HEK293 (cell line): ENCODE measurements at regions not wholly inside any gene's neighbourhood (a gene's known extent, or its start where the extent isn't known, plus 50 kb on each side); places are given as distances from the start of the nearest gene placed in this dataset.

Experiments
- CTCF ChIA-PET: fragments of 350-600 bp; formaldehyde crosslinking; extraction: SDS; loops from one replicate; lab custom pipeline; 2021; ENCODE audit warnings: antibody characterized with exemption; lab: Yijun Ruan, JAX
- POLR2A ChIA-PET: fragments of 300-600 bp; formaldehyde crosslinking; extraction: SDS; loops from one replicate; lab custom pipeline; 2020; ENCODE audit warnings: antibody characterized with exemption, inconsistent platforms; lab: Yijun Ruan, JAX
- H3K27ac ChIP-seq: fragments of 200-500 bp; sonication (Bioruptor generic); 2 replicates; pipeline ENCODE4 v1.5.1; 2014; ENCODE audit warnings: low read depth, low read length, control low read depth, inconsistent platforms; ENCODE audit errors: extremely low read depth
- H3K36me3 ChIP-seq, 2 experiments: fragments of 200-500 bp in 1 of 2; sonication (Bioruptor generic) in 1 of 2; 1 replicate in 1 of 2; 2 replicates in 1 of 2; pipeline ENCODE4 v1.5.1; 2014 to 2017; ENCODE audit warnings: inconsistent platforms in 2 of 2, low read length in 2 of 2; ENCODE audit not compliant: control insufficient read depth in 2 of 2, insufficient read depth in 1 of 2
- H3K4me1 ChIP-seq: fragments of 200-500 bp; sonication (Bioruptor generic); 2 replicates; pipeline ENCODE4 v1.5.1; 2014; ENCODE audit warnings: mild to moderate bottlenecking, low read length, inconsistent platforms; ENCODE audit not compliant: control insufficient read depth, insufficient read depth
- H3K4me3 ChIP-seq: 2 replicates; pipeline ENCODE4 v1.5.1; 2011; ENCODE audit warnings: low read depth, mild to moderate bottlenecking, control low read depth, low read length, moderate library complexity
- H3K9me3 ChIP-seq: fragments of 200-500 bp; sonication (Bioruptor generic); 2 replicates; pipeline ENCODE4 v1.5.1; 2014; ENCODE audit warnings: low read depth, low read length, inconsistent platforms; ENCODE audit not compliant: control insufficient read depth, insufficient read depth
- FEZF1 ChIP-seq: fragments of 450-650 bp; formaldehyde crosslinking; IDR thresholded peaks from 2 replicates; pipeline ENCODE4 v1.5.1; 2016; ENCODE audit warnings: missing biosample characterization, missing genetic modification characterization
- GLIS2 ChIP-seq: fragments of 450-650 bp; formaldehyde crosslinking; IDR thresholded peaks from 2 replicates; pipeline ENCODE4 v1.5.1; 2016; ENCODE audit warnings: missing biosample characterization, missing genetic modification characterization
- KLF7 ChIP-seq: fragments of 450-650 bp; formaldehyde crosslinking; IDR thresholded peaks from 2 replicates; pipeline ENCODE4 v1.5.1; 2016; ENCODE audit warnings: missing biosample characterization, missing genetic modification characterization, borderline replicate concordance
- MEIS1 ChIP-seq: sonication (generic); formaldehyde crosslinking; IDR thresholded peaks from 2 replicates; pipeline ENCODE4 v1.8.1; 2022; ENCODE audit warnings: missing genetic modification reagents, mild to moderate bottlenecking, borderline replicate concordance
- SP7 ChIP-seq: fragments of 450-650 bp; formaldehyde crosslinking; IDR thresholded peaks from 2 replicates; pipeline ENCODE4 v1.5.1; 2016; ENCODE audit warnings: missing biosample characterization, missing genetic modification characterization
- TCF7L2 ChIP-seq: IDR thresholded peaks from 2 replicates; pipeline ENCODE4 v1.6.1; 2011; ENCODE audit warnings: low read depth, mild to moderate bottlenecking, inconsistent platforms, low read length, moderate library complexity, borderline replicate concordance
- TRIM28 ChIP-seq: IDR thresholded peaks from 2 replicates; pipeline ENCODE4 v1.6.1; 2011; ENCODE audit warnings: low read length, control low read depth, borderline replicate concordance
- ZBTB17 ChIP-seq: fragments of 450-650 bp; formaldehyde crosslinking; IDR thresholded peaks from 2 replicates; pipeline ENCODE4 v1.5.1; 2016; ENCODE audit warnings: missing biosample characterization, missing genetic modification characterization
- ZBTB20 ChIP-seq: fragments of 450-650 bp; formaldehyde crosslinking; IDR thresholded peaks from 2 replicates; pipeline ENCODE4 v1.5.1; 2016; ENCODE audit warnings: missing biosample characterization, missing genetic modification characterization
- ZNF140 ChIP-seq: fragments of 450-650 bp; formaldehyde crosslinking; IDR thresholded peaks from 2 replicates; pipeline ENCODE4 v1.5.1; 2016; ENCODE audit warnings: missing biosample characterization, missing genetic modification characterization
- ZNF169 ChIP-seq: fragments of 450-650 bp; formaldehyde crosslinking; IDR thresholded peaks from 2 replicates; pipeline ENCODE4 v1.5.1; 2016; ENCODE audit warnings: missing biosample characterization, missing genetic modification characterization
- ZNF221 ChIP-seq: fragments of 450-650 bp; formaldehyde crosslinking; IDR thresholded peaks from 2 replicates; pipeline ENCODE4 v1.5.1; 2017; ENCODE audit warnings: missing biosample characterization, missing genetic modification characterization, borderline replicate concordance
- ZNF223 ChIP-seq: fragments of 450-650 bp; formaldehyde crosslinking; IDR thresholded peaks from 2 replicates; pipeline ENCODE4 v1.5.1; 2016; ENCODE audit warnings: missing biosample characterization, missing genetic modification characterization
- ZNF239 ChIP-seq: fragments of 450-650 bp; formaldehyde crosslinking; IDR thresholded peaks from 2 replicates; pipeline ENCODE4 v1.5.1; 2016; ENCODE audit warnings: missing biosample characterization, missing genetic modification characterization
- ZNF292 ChIP-seq: fragments of 450-650 bp; formaldehyde crosslinking; IDR thresholded peaks from 2 replicates; pipeline ENCODE4 v1.5.1; 2016; ENCODE audit warnings: low read depth, missing biosample characterization, missing genetic modification characterization, borderline replicate concordance
- ZNF302 ChIP-seq: fragments of 450-650 bp; formaldehyde crosslinking; IDR thresholded peaks from 2 replicates; pipeline ENCODE4 v1.5.1; 2016; ENCODE audit warnings: missing biosample characterization, missing genetic modification characterization, low read depth
- ZNF335 ChIP-seq: fragments of 450-650 bp; formaldehyde crosslinking; conservative IDR thresholded peaks from 2 replicates; pipeline ENCODE4 v1.5.1; 2016; ENCODE audit warnings: missing biosample characterization, missing genetic modification characterization
- ZNF549 ChIP-seq: fragments of 450-650 bp; IDR thresholded peaks from 2 replicates; pipeline ENCODE4 v1.5.1; 2018; ENCODE audit warnings: missing biosample characterization, missing genetic modification characterization, mild to moderate bottlenecking, inconsistent platforms, moderate library complexity
- ZNF621 ChIP-seq: fragments of 450-650 bp; formaldehyde crosslinking; IDR thresholded peaks from 2 replicates; pipeline ENCODE4 v1.5.1; 2017; ENCODE audit warnings: missing biosample characterization, missing genetic modification characterization
- ZNF701 ChIP-seq: fragments of 450-650 bp; formaldehyde crosslinking; IDR thresholded peaks from 2 replicates; pipeline ENCODE4 v1.5.1; 2016; ENCODE audit warnings: missing biosample characterization, missing genetic modification characterization
- ZNF747 ChIP-seq: fragments of 450-650 bp; formaldehyde crosslinking; IDR thresholded peaks from 2 replicates; pipeline ENCODE4 v1.5.1; 2016; ENCODE audit warnings: missing biosample characterization, missing genetic modification characterization
- ZNF76 ChIP-seq: fragments of 450-650 bp; formaldehyde crosslinking; IDR thresholded peaks from 2 replicates; pipeline ENCODE4; 2016; ENCODE audit warnings: low read depth, missing biosample characterization, missing genetic modification characterization, borderline replicate concordance
- ZNF843 ChIP-seq: fragments of 450-650 bp; formaldehyde crosslinking; IDR thresholded peaks from 2 replicates; pipeline ENCODE4 v1.5.1; 2016; ENCODE audit warnings: missing biosample characterization, missing genetic modification characterization
- ZSCAN30 ChIP-seq: fragments of 450-650 bp; IDR thresholded peaks from 2 replicates; pipeline ENCODE4 v1.5.1; 2018; ENCODE audit warnings: missing biosample characterization, mild to moderate bottlenecking, missing genetic modification characterization, moderate library complexity
- TF ChIP-seq, protein P1 (sequence below): fragments of 450-650 bp; formaldehyde crosslinking; IDR thresholded peaks from 2 replicates; pipeline ENCODE4; 2016; ENCODE audit warnings: missing biosample characterization, missing genetic modification characterization
- TF ChIP-seq, protein P2 (sequence below): fragments of 450-650 bp; formaldehyde crosslinking; conservative IDR thresholded peaks from 2 replicates; pipeline ENCODE4 v1.5.1; 2016; ENCODE audit warnings: low read depth, missing biosample characterization, missing genetic modification characterization
- TF ChIP-seq, protein P3 (sequence below): fragments of 450-650 bp; formaldehyde crosslinking; IDR thresholded peaks from 2 replicates; pipeline ENCODE4 v1.5.1; 2016; ENCODE audit warnings: missing biosample characterization, missing genetic modification characterization
- TF ChIP-seq, protein P4 (sequence below): fragments of 450-650 bp; formaldehyde crosslinking; IDR thresholded peaks from 2 replicates; pipeline ENCODE4 v1.5.1; 2016; ENCODE audit warnings: missing biosample characterization, missing genetic modification characterization
- TF ChIP-seq, protein P5 (sequence below): fragments of 450-650 bp; formaldehyde crosslinking; IDR thresholded peaks from 2 replicates; pipeline ENCODE4 v1.5.1; 2017; ENCODE audit warnings: missing biosample characterization, missing genetic modification characterization

DNA sequence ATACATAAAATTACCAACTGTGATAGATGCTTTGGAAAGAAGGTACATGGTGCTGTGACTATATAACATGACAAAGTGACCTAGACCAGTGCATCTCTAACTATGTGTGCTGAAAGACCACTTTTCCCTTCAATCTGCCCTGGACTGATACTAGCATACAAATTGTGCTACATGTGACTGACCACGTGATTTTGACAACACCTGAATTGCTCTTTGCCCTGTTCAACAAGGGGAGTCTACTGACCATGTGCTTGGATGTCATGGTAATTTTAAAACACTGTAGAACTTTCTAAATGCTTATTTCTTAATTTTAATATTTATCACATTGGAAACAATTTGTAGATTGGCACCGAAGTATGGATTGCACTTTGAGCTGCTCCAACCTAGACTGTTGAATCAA, 142.4 kb downstream of the CAND1 start:
- Histone ChIP-seq H3K4me3 (no peak overlapping the region), H3K4me1 (peaks cover 9% of the 10 kb centered on the region; the same call in 1 of the 2 replicates), H3K36me3 (no peaks in the 10 kb centered on the region), H3K9me3 (no peaks in the 10 kb centered on the region), H3K27ac (no peak overlapping the region)
- CTCF ChIA-PET = no interaction called here
- POLR2A ChIA-PET = no interaction called here
- TF ChIP-seq, protein P1, sequence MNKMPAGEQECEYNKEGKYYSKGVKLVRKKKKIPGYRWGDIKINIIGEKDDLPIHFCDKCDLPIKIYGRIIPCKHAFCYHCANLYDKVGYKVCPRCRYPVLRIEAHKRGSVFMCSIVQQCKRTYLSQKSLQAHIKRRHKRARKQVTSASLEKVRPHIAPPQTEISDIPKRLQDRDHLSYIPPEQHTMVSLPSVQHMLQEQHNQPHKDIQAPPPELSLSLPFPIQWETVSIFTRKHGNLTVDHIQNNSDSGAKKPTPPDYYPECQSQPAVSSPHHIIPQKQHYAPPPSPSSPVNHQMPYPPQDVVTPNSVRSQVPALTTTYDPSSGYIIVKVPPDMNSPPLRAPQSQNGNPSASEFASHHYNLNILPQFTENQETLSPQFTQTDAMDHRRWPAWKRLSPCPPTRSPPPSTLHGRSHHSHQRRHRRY = no peak
- TF ChIP-seq MEIS1 (CRISPR knock-in tag) (no peak), ZNF549 (tag by site-specific recombination) (no peak), TRIM28 (no peak), ZNF239 (tag by site-specific recombination) (no peak), ZNF76 (tag by site-specific recombination) (no peak), ZNF701 (tag by site-specific recombination) (no peak), ZNF223 (tag by site-specific recombination) (no peak), ZNF843 (tag by site-specific recombination) (no peak), ZNF621 (tag by site-specific recombination) (no peak), ZNF140 (tag by site-specific recombination) (no peak), ZNF747 (tag by site-specific recombination) (no peak), FEZF1 (tag by site-specific recombination) (no peak), ZNF292 (tag by site-specific recombination) (no peak), ZNF335 (tag by site-specific recombination) (no peak), KLF7 (tag by site-specific recombination) (no peak), ZNF302 (tag by site-specific recombination) (no peak), ZNF221 (no peak)
- TF ChIP-seq, protein P2, sequence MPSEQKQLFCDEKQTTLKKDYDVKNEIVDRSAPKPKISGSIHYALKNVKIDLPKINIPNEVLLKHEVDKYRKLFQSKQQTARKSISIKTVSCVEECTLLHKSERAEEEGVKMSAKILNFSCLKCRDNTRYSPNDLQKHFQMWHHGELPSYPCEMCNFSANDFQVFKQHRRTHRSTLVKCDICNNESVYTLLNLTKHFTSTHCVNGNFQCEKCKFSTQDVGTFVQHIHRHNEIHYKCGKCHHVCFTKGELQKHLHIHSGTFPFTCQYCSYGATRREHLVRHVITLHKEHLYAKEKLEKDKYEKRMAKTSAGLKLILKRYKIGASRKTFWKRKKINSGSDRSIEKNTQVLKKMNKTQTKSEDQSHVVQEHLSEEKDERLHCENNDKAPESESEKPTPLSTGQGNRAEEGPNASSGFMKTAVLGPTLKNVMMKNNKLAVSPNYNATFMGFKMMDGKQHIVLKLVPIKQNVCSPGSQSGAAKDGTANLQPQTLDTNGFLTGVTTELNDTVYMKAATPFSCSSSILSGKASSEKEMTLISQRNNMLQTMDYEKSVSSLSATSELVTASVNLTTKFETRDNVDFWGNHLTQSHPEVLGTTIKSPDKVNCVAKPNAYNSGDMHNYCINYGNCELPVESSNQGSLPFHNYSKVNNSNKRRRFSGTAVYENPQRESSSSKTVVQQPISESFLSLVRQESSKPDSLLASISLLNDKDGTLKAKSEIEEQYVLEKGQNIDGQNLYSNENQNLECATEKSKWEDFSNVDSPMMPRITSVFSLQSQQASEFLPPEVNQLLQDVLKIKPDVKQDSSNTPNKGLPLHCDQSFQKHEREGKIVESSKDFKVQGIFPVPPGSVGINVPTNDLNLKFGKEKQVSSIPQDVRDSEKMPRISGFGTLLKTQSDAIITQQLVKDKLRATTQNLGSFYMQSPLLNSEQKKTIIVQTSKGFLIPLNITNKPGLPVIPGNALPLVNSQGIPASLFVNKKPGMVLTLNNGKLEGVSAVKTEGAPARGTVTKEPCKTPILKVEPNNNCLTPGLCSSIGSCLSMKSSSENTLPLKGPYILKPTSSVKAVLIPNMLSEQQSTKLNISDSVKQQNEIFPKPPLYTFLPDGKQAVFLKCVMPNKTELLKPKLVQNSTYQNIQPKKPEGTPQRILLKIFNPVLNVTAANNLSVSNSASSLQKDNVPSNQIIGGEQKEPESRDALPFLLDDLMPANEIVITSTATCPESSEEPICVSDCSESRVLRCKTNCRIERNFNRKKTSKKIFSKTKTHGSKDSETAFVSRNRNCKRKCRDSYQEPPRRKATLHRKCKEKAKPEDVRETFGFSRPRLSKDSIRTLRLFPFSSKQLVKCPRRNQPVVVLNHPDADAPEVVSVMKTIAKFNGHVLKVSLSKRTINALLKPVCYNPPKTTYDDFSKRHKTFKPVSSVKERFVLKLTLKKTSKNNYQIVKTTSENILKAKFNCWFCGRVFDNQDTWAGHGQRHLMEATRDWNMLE (tag by site-specific recombination) = no peak
- TF ChIP-seq, protein P3, sequence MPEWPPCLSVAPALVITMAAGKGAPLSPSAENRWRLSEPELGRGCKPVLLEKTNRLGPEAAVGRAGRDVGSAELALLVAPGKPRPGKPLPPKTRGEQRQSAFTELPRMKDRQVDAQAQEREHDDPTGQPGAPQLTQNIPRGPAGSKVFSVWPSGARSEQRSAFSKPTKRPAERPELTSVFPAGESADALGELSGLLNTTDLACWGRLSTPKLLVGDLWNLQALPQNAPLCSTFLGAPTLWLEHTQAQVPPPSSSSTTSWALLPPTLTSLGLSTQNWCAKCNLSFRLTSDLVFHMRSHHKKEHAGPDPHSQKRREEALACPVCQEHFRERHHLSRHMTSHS (tag by site-specific recombination) = no peak
- TF ChIP-seq, all 188 proteins: peak for 0

DNA sequence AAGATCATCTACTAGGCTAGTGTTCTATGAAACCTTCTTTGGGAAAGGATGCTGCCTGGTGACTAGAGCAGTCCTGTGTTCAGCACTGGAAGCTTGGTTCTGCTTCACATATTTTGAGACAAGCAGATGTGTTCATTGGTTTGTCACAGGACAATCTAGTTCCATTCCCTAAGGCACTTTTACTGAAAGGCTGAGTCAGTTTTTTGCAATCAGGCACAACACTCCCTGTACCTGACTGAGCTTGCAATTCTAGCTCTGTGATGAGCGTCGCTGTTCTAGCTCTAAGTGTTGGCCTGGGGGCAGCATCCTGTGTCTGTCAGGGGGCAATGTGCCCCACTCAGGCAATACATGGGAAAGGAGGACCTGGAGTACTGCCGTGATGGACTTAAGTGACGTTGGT, 144.4 kb downstream of the CAND1 start:
- ChIA-PET POLR2A (no interaction called here), CTCF (interaction anchor here (0.6 to 2.3 kb wide), 6 partner anchors 14 to 587 kb away, joined by 3 to 16 read pairs (median 4); no protein-coding TSS in a partner anchor)
- Histone ChIP-seq H3K36me3 (no peaks in the 10 kb centered on the region), H3K9me3 (no peaks in the 10 kb centered on the region), H3K4me3 (no peak overlapping the region), H3K4me1 (peaks cover 9% of the 10 kb centered on the region; the same call in 1 of the 2 replicates), H3K27ac (no peak overlapping the region)
- no peak for TF ChIP-seq ZNF169
- TF ChIP-seq ZBTB17 (tag by site-specific recombination) = no peak
- TF ChIP-seq ZBTB20 (tag by site-specific recombination) = no peak
- TF ChIP-seq GLIS2 (tag by site-specific recombination) = no peak
- TF ChIP-seq TCF7L2 = no peak
- TF ChIP-seq, protein P4, sequence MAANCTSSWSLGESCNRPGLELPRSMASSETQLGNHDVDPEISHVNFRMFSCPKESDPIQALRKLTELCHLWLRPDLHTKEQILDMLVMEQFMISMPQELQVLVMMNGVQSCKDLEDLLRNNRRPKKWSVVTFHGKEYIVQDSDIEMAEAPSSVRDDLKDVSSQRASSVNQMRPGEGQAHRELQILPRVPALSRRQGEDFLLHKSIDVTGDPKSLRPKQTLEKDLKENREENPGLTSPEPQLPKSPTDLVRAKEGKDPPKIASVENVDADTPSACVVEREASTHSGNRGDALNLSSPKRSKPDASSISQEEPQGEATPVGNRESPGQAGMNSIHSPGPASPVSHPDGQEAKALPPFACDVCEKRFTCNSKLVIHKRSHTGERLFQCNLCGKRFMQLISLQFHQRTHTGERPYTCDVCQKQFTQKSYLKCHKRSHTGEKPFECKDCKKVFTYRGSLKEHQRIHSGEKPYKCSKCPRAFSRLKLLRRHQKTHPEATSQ (tag by site-specific recombination) = no peak
- TF ChIP-seq SP7 = no peak
- TF ChIP-seq ZSCAN30 = no peak
- TF ChIP-seq, protein P5, sequence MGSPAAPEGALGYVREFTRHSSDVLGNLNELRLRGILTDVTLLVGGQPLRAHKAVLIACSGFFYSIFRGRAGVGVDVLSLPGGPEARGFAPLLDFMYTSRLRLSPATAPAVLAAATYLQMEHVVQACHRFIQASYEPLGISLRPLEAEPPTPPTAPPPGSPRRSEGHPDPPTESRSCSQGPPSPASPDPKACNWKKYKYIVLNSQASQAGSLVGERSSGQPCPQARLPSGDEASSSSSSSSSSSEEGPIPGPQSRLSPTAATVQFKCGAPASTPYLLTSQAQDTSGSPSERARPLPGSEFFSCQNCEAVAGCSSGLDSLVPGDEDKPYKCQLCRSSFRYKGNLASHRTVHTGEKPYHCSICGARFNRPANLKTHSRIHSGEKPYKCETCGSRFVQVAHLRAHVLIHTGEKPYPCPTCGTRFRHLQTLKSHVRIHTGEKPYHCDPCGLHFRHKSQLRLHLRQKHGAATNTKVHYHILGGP = no peak
